ENCODE measurements at regions not wholly inside any gene's neighbourhood (a gene's known extent, or its start where the extent isn't known, plus 50 kb on each side); places are given as distances from the start of the nearest gene placed in this dataset.

- DNase-seq: no peak
These were observed 464.6 kb downstream of the ADAMTS20 start for GRCh38 chr12:43087195-43088091.

- no peak for DNase-seq
These were observed 472.5 kb downstream of the ADAMTS20 start for GRCh38 chr12:43079476-43079875.

GRCh38 chr12:43078976-43079375 is 473.0 kb downstream of the ADAMTS20 start:
- DNase-seq: no peak

- no peak for DNase-seq
These were observed 479.6 kb downstream of the ADAMTS20 start for GRCh38 chr12:43072431-43072830.

- no peak for DNase-seq
These were observed 480.2 kb upstream of the PRICKLE1 start for GRCh38 chr12:43069768-43070221.

- DNase-seq: no peak
These were observed 476.9 kb upstream of the PRICKLE1 start for GRCh38 chr12:43066471-43066870.

- no peak for DNase-seq
These were observed 474.1 kb upstream of the PRICKLE1 start for GRCh38 chr12:43063650-43064049.

GRCh38 chr12:43062201-43062895 is 472.8 kb upstream of the PRICKLE1 start:
- no peak for DNase-seq

- DNase-seq: no peak
These were observed 471.2 kb upstream of the PRICKLE1 start for GRCh38 chr12:43060742-43061141.

GRCh38 chr12:43058616-43059015 is 469.1 kb upstream of the PRICKLE1 start:
- DNase-seq: no peak

GRCh38 chr12:43057566-43057965 is 468.0 kb upstream of the PRICKLE1 start:
- DNase-seq: no peak

- no peak for DNase-seq
These were observed 464.5 kb upstream of the PRICKLE1 start for GRCh38 chr12:43054085-43054484.

- no peak for DNase-seq
These were observed 462.9 kb upstream of the PRICKLE1 start for GRCh38 chr12:43052441-43052840.

GRCh38 chr12:43044241-43044640 is 454.7 kb upstream of the PRICKLE1 start:
- DNase-seq: no peak

- DNase-seq: no peak
These were observed 449.4 kb upstream of the PRICKLE1 start for GRCh38 chr12:43038991-43039390.

GRCh38 chr12:43029971-43030370 is 440.4 kb upstream of the PRICKLE1 start:
- DNase-seq: no peak

GRCh38 chr12:43028826-43029225 is 439.3 kb upstream of the PRICKLE1 start:
- no peak for DNase-seq

- no peak for DNase-seq
These were observed 433.3 kb upstream of the PRICKLE1 start for GRCh38 chr12:43022838-43023237.

GRCh38 chr12:43015090-43015737 is 425.7 kb upstream of the PRICKLE1 start:
- no peak for DNase-seq

- DNase-seq: no peak
These were observed 421.9 kb upstream of the PRICKLE1 start for GRCh38 chr12:43011383-43011926.

GRCh38 chr12:43009846-43010240 is 420.3 kb upstream of the PRICKLE1 start:
- no peak for DNase-seq

- DNase-seq: no peak
These were observed 419.7 kb upstream of the PRICKLE1 start for GRCh38 chr12:43008953-43009845.

Measured in GF-D8 (cell line).